ENCODE measurements at regions not wholly inside any gene's neighbourhood (a gene's known extent, or its start where the extent isn't known, plus 50 kb on each side); places are given as distances from the start of the nearest gene placed in this dataset.
"Not testable (repeated sequence)": the region's sequence is repeated elsewhere in the genome, so short reads cannot be mapped to it uniquely, and the experiment has no call there.

- DNase-seq (ENCODE audit: low spot score) = no peak
Measured at GRCh38 chr20:7773511-7773910, 166.7 kb downstream of the HAO1 start.

GRCh38 chr20:7775072-7775471 lies 165.2 kb downstream of the HAO1 start:
- DNase-seq (ENCODE audit: low spot score) = no peak

DNA sequence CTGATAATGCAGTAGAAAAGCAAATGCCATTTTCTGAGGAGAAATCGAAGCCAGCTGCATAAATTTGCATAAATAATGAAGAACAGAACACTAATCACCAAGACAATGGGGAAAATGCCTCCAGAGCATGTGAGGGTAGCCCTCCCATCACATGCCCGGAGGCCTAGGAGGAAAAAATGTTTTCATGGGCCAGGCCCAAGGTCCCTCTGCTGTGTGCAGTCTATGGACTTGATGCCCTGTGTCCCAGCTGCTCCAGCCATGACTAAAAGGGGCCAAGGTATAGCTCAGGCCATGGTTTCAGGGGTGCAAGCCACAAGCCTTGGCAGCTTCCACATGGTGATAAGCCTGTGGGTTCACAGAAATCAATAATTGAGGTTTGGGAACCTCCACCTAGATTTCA lies 164.1 kb downstream of the HAO1 start:
- DNase-seq (ENCODE audit: low spot score) = no peak

- DNase-seq (ENCODE audit: low spot score) = no peak
Measured at GRCh38 chr20:7790189-7790588, 150.1 kb downstream of the HAO1 start.

DNA sequence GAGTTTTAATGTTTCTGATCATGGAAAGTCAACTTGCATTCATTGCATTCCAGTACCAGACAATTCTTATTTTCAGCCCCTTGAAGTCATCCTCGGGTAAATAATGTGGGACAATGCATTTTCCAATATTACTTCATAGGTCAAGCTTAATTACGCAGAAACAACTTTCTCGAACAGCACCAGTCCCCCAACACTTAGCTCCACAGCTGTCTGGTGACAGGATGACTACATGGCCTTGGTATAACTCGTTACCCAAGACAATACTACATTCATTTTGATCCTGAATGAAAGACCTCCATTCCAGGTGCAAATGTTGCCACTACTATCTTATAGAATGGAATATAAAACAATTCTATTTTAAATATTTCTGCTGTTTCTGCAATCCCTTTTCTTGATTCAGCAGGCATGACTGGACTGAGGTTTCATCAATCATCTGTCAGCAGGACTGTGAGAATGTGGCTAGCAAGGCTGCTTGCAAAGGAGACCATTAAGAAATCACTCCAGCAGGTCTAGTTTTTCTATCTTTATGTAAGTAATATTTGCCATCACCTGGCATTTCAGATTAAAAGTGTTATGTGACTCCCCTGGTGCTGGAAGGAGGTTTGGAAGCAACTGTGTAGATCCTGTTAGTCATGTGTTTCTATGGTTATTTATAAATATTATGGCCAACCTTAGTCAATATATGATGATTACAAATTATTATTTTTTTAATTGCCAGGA lies 147.9 kb downstream of the HAO1 start:
- no peak for DNase-seq (ENCODE audit: low spot score)

GRCh38 chr20:7798176-7798575 lies 142.1 kb downstream of the HAO1 start:
- no peak for DNase-seq (ENCODE audit: low spot score)

GRCh38 chr20:7799862-7800261 lies 140.4 kb downstream of the HAO1 start:
- DNase-seq (ENCODE audit: low spot score) = no peak

DNA sequence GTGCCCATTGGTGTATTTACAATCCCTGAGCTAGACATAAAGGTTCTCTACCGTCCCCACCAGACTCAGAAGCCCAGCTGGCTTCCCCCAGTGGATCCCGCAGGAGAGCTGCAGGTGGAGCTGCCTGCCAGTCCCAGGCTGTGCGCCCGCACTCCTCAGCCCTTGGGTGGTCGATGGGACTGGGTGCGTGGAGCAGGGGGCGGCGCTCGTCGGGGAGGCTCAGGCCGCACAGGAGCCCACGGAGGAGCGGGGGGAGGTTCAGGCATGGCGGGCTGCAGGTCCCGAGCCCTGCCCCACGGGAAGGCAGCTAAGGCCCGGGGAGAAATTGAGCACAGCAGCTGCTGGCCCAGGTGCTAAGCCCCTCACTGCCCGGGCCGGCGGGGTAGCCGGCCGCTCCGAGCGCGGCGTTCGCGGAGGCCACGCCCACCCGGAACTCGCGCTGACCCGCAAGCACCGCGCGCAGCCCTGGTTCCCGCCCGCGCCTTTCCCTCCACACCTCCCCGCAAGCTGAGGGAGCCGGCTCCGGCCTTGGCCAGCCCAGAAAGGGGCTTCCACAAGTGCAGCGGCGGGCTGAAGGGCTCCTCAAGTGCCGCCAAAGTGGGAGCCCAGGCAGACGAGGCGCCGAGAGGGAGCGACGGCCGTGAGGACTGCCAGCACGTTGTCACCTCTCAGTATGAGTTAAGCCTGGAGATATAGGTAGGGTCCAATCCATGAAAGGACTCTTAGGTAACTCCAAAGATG lies 136.7 kb downstream of the HAO1 start:
- DNase-seq (ENCODE audit: low spot score) = not testable (repeated sequence)

GRCh38 chr20:7806831-7807230 lies 133.4 kb downstream of the HAO1 start:
- DNase-seq (ENCODE audit: low spot score) = no peak

DNA sequence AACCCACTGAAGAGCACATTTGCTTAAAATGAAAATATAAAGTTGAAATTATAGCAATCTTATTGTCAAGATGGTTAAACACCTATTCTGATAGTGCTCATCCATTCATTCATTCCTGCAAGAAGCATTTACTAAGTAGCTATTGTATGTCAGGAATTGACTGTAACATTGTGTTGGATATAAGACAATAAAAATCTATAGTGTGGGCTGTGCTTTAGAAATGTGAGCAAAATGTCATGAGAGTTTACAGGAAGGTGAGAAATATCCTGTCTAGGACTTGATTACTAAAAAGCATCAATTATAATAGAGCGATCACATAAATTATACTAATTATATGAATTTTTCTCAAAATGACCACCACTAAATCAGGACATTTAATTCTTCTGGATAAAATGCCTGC lies 123.0 kb downstream of the HAO1 start:
- no peak for DNase-seq (ENCODE audit: low spot score)

- no peak for DNase-seq (ENCODE audit: low spot score)
Measured at GRCh38 chr20:7818477-7818876, 121.8 kb downstream of the HAO1 start.

DNA sequence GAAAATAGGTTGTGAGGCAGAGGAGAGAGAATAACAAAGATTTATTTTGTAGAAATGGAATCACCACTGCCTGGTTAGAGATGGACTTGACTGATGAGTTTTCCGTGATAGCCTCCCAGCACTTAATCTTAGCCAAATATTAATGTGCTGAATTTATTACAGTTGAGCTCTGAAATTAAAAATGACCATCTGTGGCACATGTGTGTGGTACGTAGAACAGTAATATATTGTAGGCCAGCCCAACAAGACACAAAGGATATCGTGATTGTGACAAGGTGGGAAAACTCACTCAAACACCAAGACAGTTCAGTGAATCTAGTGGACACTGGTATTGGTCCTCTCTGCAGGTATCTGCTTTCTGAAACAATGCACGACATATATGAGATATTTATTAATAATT lies 119.4 kb downstream of the HAO1 start:
- DNase-seq (ENCODE audit: low spot score) = no peak

DNA sequence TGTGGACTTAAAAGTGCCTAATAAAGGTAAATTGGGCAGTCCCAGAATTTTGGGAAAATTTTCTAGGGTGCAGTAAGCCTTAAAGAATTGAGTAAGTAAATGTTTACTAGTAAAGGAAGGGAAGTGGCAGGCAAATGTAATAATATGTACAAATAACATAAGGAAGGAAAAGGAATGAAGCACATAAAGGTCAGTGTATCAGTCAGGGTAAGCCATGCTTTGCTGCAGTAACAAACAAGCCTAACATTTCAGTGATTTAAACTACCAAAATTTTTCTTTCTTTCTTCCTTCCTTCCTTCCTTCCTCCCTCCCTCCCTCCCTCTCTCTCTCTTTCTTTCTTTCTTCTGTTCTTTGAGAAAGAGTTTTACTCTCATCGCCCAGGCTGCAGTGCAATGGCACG lies 117.5 kb downstream of the HAO1 start:
- no peak for DNase-seq (ENCODE audit: low spot score)

GRCh38 chr20:7828437-7828836 lies 111.8 kb downstream of the HAO1 start:
- DNase-seq (ENCODE audit: low spot score) = no peak

DNA sequence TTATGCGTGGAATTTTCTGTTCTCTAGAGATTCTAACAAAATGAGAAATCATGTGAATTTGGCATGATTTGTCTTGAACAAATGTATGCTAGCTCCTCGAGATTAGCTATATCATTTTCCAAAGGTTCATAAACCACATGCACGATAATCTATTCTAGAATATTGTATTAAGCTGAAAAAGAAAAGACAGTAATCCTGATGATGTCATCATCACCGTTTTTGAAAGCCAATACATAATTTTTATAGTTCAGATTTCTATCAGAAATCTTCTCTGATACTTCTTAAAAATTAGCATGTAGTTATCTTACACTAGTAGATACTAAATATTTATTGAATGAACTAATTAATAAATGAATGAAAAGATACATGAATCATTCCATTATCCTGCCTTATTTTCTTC lies 111.2 kb downstream of the HAO1 start:
- no peak for DNase-seq (ENCODE audit: low spot score)

GRCh38 chr20:7829776-7830175 lies 110.5 kb downstream of the HAO1 start:
- no peak for DNase-seq (ENCODE audit: low spot score)
